ENCODE measurements at regions not wholly inside any gene's neighbourhood (a gene's known extent, or its start where the extent isn't known, plus 50 kb on each side); places are given as distances from the start of the nearest gene placed in this dataset.
"Not testable (repeated sequence)": the region's sequence is repeated elsewhere in the genome, so short reads cannot be mapped to it uniquely, and the experiment has no call there.

GRCh38 chr3:67239353-67239752, 241.2 kb downstream of the KBTBD8 start:
- intact Hi-C loops (cut with DNase I; ENCODE audit: low total_unique reads) = no loop called here
- no peaks in the 10 kb centered on the region for H3K4me1 ChIP-seq
- no peaks in the 10 kb centered on the region for H3K9me3 ChIP-seq
- DNase-seq = no peak
- H3K4me3 ChIP-seq = no peak overlapping the region
- no peak overlapping the region for H3K27ac ChIP-seq
- no peak for TF ChIP-seq CTCF (IDR thresholded peaks at IDR 0.05)
- no peaks in the 10 kb centered on the region for H3K36me3 ChIP-seq
- H3K27me3 ChIP-seq = no peaks in the 10 kb centered on the region

- intact Hi-C loops (cut with DNase I; ENCODE audit: low total_unique reads) = no loop called here
- no peak for TF ChIP-seq CTCF (IDR thresholded peaks at IDR 0.05)
- Histone ChIP-seq H3K9me3 (no peaks in the 10 kb centered on the region), H3K4me1 (no peaks in the 10 kb centered on the region), H3K4me3 (no peak overlapping the region), H3K27me3 (no peaks in the 10 kb centered on the region), H3K27ac (no peak overlapping the region), H3K36me3 (no peaks in the 10 kb centered on the region)
- DNase-seq = no peak
Measured at GRCh38 chr3:67241084-67241483, 243.0 kb downstream of the KBTBD8 start.

DNA sequence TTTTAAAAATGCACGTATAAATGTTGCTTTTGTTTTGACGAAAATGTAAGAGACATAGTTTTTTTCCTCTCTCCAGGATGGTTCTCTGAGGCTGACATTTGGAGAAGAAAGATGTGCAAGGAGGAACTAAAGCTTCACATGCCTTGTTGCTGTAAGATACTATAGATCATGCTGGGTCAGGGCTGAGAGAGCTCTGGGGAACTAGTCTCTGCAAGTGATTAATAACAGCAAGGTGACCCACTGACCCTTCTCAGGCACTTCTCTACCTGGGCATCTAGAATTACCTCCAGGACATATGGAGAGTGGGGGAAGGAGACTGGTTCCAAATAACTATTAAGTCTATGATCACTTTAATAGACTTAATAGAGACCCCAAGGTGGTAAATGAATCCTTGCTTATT, 246.0 kb downstream of the KBTBD8 start:
- Histone ChIP-seq H3K9me3 (no peaks in the 10 kb centered on the region), H3K27ac (no peak overlapping the region), H3K27me3 (no peaks in the 10 kb centered on the region), H3K36me3 (no peaks in the 10 kb centered on the region), H3K4me3 (no peak overlapping the region), H3K4me1 (no peaks in the 10 kb centered on the region)
- TF ChIP-seq CTCF (IDR thresholded peaks at IDR 0.05) = no peak
- intact Hi-C loops (cut with DNase I; ENCODE audit: low total_unique reads) = no loop called here
- DNase-seq = no peak

DNA sequence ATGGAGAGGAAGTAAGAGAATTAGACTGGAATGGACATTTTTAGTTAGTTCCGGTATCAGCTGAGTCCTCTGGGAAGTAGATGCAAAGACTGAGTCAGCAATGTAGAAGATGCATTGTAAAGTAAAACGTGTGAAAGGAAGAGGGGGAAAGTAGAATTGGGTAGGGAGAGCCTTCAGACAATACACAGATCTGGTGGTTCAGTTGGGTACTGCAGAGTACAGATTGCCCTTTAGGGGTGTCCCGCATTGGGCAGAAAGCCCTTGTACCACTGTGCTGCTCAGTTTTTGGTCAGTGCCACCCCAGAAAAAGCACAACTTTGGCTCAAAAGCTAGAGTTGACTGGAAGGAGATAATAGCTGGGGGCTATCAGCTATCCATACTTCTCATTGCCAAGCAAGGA, 247.4 kb downstream of the KBTBD8 start:
- Histone ChIP-seq H3K4me3 (no peak overlapping the region), H3K27ac (no peak overlapping the region), H3K36me3 (no peaks in the 10 kb centered on the region), H3K27me3 (no peaks in the 10 kb centered on the region), H3K9me3 (no peaks in the 10 kb centered on the region), H3K4me1 (no peaks in the 10 kb centered on the region)
- no peak for TF ChIP-seq CTCF (IDR thresholded peaks at IDR 0.05)
- intact Hi-C loops (cut with DNase I; ENCODE audit: low total_unique reads) = no loop called here
- no peak for DNase-seq

DNA sequence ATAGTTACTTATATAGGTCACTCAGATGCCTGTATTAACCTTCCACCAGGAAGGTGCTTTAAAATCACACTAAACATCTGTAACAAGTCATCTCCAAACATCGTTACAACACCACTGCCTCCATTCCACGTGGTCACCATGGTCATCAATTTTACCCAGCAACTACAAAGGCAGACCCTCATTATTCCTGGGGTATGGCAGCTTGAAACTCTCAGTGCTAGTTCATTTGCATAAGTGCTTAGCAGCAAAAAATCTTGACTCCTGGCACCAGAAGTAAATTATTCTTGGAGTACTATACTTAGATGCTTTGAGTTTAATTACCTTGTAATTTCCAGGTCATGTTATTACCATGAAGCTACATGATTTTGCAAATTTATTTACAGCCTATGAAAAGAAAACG, 250.6 kb downstream of the KBTBD8 start:
- Histone ChIP-seq H3K27ac (no peak overlapping the region), H3K27me3 (no peaks in the 10 kb centered on the region), H3K4me1 (no peaks in the 10 kb centered on the region), H3K9me3 (no peaks in the 10 kb centered on the region), H3K36me3 (no peaks in the 10 kb centered on the region), H3K4me3 (no peak overlapping the region)
- DNase-seq = no peak
- TF ChIP-seq CTCF (IDR thresholded peaks at IDR 0.05) = no peak
- intact Hi-C loops (cut with DNase I; ENCODE audit: low total_unique reads) = no loop called here

GRCh38 chr3:67252906-67253305, 254.8 kb downstream of the KBTBD8 start:
- H3K36me3 ChIP-seq; intact Hi-C loops (cut with DNase I; ENCODE audit: low total_unique reads); H3K4me3 ChIP-seq; H3K27me3 ChIP-seq; H3K27ac ChIP-seq; DNase-seq; H3K4me1 ChIP-seq; H3K9me3 ChIP-seq: not testable (repeated sequence)
